ENCODE measurements at regions not wholly inside any gene's neighbourhood (a gene's known extent, or its start where the extent isn't known, plus 50 kb on each side); places are given as distances from the start of the nearest gene placed in this dataset.

DNA sequence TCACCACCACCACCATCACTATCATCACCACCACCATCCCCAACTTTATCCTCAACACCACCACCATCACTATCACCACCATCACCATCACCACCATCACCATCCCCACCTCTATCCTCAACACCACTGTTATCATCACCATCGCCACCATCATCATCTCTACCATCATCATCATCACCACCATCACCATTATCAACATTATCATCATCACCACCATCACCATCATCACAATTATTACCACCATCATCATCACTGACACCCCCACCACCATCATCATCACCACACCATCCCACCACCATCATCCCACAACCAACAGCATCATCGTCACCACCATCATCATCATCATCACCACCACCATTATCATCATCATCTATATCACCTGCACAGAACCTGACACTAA, 188.4 kb upstream of the PWP1 start:
- H3K4me3 ChIP-seq (replicated peaks in 1 of 3; ENCODE audit: insufficient read depth in 1 of 3, low read depth in 1 of 3, low read length in 3 of 3): no peak overlapping the region
- DNase-seq (ENCODE audit: low read depth, low spot score) (no peak), FAIRE-seq (no peak)
- dilution Hi-C loops (cut with MboI; ENCODE audit: extremely low pct_ligation_motif_present, low sequenced_read_pairs) (no loop called here), intact Hi-C loops (cut with micrococcal nuclease) (no loop called here)
- TF ChIP-seq MYC (IDR thresholded peaks at IDR 0.05; ENCODE audit: low read depth, low read length): no peak
- no peaks in the 10 kb centered on the region for H4K20me1 ChIP-seq (replicated peaks; ENCODE audit: control insufficient read depth, extremely low read depth, insufficient read depth, low read length)
- no peak overlapping the region for H3K27ac ChIP-seq (ENCODE audit: insufficient read depth, low read depth, low read length)
- ChIA-PET CTCF (no interaction called here), POLR2A (no interaction called here)
- H3K9me1 ChIP-seq (replicated peaks; ENCODE audit: control insufficient read depth, extremely low read depth, insufficient read depth, low read length): no peaks in the 10 kb centered on the region
- no peak overlapping the region for H3K9ac ChIP-seq (replicated peaks; ENCODE audit: extremely low read depth, insufficient read depth, low read length)
- BruUV-seq (replicated peaks): no TSS peak
- no peak overlapping the region for H2AFZ ChIP-seq (ENCODE audit: low read depth, low read length)
- no peaks in the 10 kb centered on the region for H3K4me1 ChIP-seq (ENCODE audit: control insufficient read depth, extremely low read depth, insufficient read depth, low read length)
- H3K9me3 ChIP-seq (replicated peaks; ENCODE audit: control insufficient read depth, insufficient read depth, low read length): no peaks in the 10 kb centered on the region
- H3K36me3 ChIP-seq (ENCODE audit: control insufficient read depth in 2 of 2, extremely low read depth in 1 of 2, insufficient read depth in 2 of 2, low read length in 2 of 2): no peaks in the 10 kb centered on the region
- H3K4me2 ChIP-seq (ENCODE audit: insufficient read depth, low read length): no peak overlapping the region
- H3K27me3 ChIP-seq (ENCODE audit: control insufficient read depth in 2 of 2, insufficient read depth in 2 of 2, low read length in 2 of 2): no peaks in the 10 kb centered on the region
- no peaks in the 10 kb centered on the region for H3K79me2 ChIP-seq (ENCODE audit: control insufficient read depth, insufficient read depth, low read length)

DNA sequence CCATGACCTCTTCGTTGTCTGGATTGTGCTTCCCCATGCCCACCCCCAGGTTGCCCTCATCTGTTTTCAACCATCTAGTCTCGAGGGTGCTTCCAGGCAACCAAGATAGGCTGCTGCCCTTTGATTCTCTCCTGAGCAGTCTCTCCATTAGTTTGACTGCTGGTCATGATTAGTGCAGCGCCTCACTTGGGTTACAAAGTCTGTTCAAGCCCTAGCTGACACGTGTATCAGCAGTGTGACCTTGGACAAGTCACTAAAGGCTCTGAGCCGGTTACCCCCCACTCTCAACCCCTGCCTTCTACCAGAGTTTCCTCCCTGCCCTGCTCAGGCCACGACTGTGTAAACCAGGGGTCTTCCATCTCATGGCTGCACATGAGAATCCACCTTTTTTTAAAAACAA, 185.3 kb upstream of the PWP1 start:
- Histone ChIP-seq H3K36me3 (ENCODE audit: control insufficient read depth in 2 of 2, extremely low read depth in 1 of 2, insufficient read depth in 2 of 2, low read length in 2 of 2) (no peaks in the 10 kb centered on the region), H3K9me3 (replicated peaks; ENCODE audit: control insufficient read depth, insufficient read depth, low read length) (no peaks in the 10 kb centered on the region), H4K20me1 (replicated peaks; ENCODE audit: control insufficient read depth, extremely low read depth, insufficient read depth, low read length) (no peaks in the 10 kb centered on the region), H3K4me2 (ENCODE audit: insufficient read depth, low read length) (no peak overlapping the region), H3K79me2 (ENCODE audit: control insufficient read depth, insufficient read depth, low read length) (no peaks in the 10 kb centered on the region), H3K27me3 (ENCODE audit: control insufficient read depth in 2 of 2, insufficient read depth in 2 of 2, low read length in 2 of 2) (no peaks in the 10 kb centered on the region), H3K9me1 (replicated peaks; ENCODE audit: control insufficient read depth, extremely low read depth, insufficient read depth, low read length) (no peaks in the 10 kb centered on the region), H3K27ac (ENCODE audit: insufficient read depth, low read depth, low read length) (no peak overlapping the region), H3K4me3 (replicated peaks in 1 of 3; ENCODE audit: insufficient read depth in 1 of 3, low read depth in 1 of 3, low read length in 3 of 3) (no peak overlapping the region), H3K4me1 (ENCODE audit: control insufficient read depth, extremely low read depth, insufficient read depth, low read length) (no peaks in the 10 kb centered on the region), H3K9ac (replicated peaks; ENCODE audit: extremely low read depth, insufficient read depth, low read length) (no peak overlapping the region), H2AFZ (ENCODE audit: low read depth, low read length) (no peak overlapping the region)
- DNase-seq (ENCODE audit: low read depth, low spot score) (no peak), FAIRE-seq (no peak)
- no TSS peak for BruUV-seq (replicated peaks)
- POLR2A ChIA-PET: no interaction called here
- TF ChIP-seq GATA2 (IDR thresholded peaks at IDR 0.05; ENCODE audit: insufficient read depth, insufficient read length, low read depth, low read length) (no peak), POLR2A (IDR thresholded peaks at IDR 0.05; ENCODE audit: low read depth, low read length) (no peak), FOS (IDR thresholded peaks at IDR 0.05; ENCODE audit: borderline replicate concordance, insufficient read depth, low read length) (no peak)
- CTCF ChIA-PET: no interaction called here
- intact Hi-C loops (cut with micrococcal nuclease) (no loop called here), dilution Hi-C loops (cut with MboI; ENCODE audit: extremely low pct_ligation_motif_present, low sequenced_read_pairs) (no loop called here)
